ENCODE measurements at regions not wholly inside any gene's neighbourhood (a gene's known extent, or its start where the extent isn't known, plus 50 kb on each side); places are given as distances from the start of the nearest gene placed in this dataset.

DNA sequence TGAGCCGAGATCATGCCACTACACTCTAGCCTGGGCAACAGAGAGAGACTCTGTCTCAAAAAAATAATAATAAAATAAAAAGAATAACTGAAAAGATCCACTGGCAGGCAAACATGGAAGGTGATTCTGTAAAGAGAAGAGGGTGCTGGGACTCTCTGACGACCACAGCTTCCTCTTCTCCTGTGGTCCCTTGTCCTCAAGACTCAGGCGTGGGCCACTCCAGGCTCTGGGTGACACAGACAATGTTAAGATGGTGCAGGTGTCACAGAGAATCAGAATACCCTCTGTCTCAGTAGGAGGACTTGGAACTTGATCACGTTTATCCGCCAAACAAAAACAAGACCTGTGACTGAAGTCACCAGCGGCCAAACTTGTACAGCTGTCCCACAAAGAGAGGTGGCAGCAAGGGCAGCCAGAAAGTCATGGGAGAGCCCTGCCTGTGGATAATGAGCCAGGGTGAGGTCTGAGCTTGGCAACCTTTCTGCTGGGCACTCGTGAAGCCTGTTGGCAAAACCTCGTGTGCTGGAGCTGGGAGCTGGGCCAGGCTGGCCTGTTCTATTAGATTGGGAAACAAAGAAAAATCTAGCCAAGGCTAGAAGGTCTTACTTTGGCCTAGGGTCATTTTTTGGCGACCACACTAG, 76.4 kb upstream of the ITGA6 start (continued):
- TF ChIP-seq FOSL1 (IDR thresholded peaks at IDR 0.05; ENCODE audit: low read depth), result no peak
- TF ChIP-seq JUND (IDR thresholded peaks at IDR 0.05), result no peak
- TF ChIP-seq SP1 (IDR thresholded peaks at IDR 0.05; ENCODE audit: low read depth), result no peak
- no peak for TF ChIP-seq TCF7L2 (IDR thresholded peaks at IDR 0.05; ENCODE audit: borderline replicate concordance, extremely low read depth, insufficient read depth, insufficient read length)
- no peak for TF ChIP-seq POLR2AphosphoS5 (IDR thresholded peaks at IDR 0.05; ENCODE audit: low read depth, low read length)
- TF ChIP-seq EZH2 (IDR thresholded peaks at IDR 0.05), result no peak
- TF ChIP-seq, protein P1, sequence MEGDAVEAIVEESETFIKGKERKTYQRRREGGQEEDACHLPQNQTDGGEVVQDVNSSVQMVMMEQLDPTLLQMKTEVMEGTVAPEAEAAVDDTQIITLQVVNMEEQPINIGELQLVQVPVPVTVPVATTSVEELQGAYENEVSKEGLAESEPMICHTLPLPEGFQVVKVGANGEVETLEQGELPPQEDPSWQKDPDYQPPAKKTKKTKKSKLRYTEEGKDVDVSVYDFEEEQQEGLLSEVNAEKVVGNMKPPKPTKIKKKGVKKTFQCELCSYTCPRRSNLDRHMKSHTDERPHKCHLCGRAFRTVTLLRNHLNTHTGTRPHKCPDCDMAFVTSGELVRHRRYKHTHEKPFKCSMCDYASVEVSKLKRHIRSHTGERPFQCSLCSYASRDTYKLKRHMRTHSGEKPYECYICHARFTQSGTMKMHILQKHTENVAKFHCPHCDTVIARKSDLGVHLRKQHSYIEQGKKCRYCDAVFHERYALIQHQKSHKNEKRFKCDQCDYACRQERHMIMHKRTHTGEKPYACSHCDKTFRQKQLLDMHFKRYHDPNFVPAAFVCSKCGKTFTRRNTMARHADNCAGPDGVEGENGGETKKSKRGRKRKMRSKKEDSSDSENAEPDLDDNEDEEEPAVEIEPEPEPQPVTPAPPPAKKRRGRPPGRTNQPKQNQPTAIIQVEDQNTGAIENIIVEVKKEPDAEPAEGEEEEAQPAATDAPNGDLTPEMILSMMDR (IDR thresholded peaks at IDR 0.05 in 2 of 3, conservative IDR thresholded peaks at IDR 0.05 in 1 of 3; ENCODE audit: borderline replicate concordance in 1 of 3, insufficient read depth in 1 of 3, low read depth in 2 of 3, low read length in 2 of 3), result no peak

- no peaks in the 10 kb centered on the region for H3K36me3 ChIP-seq (ENCODE audit: control insufficient read depth in 1 of 2, insufficient read depth in 2 of 2, low read length in 2 of 2)
- no peak for DNase-seq (ENCODE audit: low read depth, low spot score)
- no peaks in the 10 kb centered on the region for H4K20me1 ChIP-seq (ENCODE audit: insufficient read depth)
- no TSS peak for BruUV-seq (replicated peaks)
- intact Hi-C loops (cut with micrococcal nuclease), result no loop called here
- ATAC-seq, result no peak
- ChIA-PET RAD21 (ENCODE audit: low non-redundant PET in 1 of 2, low total read pairs in 2 of 2, uncharacterized antibody in 2 of 2, unreplicated experiment in 2 of 2) (no interaction called here), CTCF (no interaction called here), POLR2A (no interaction called here)
- H3K9me2 ChIP-seq (ENCODE audit: insufficient read depth), result no peaks in the 10 kb centered on the region
- no peak overlapping the region for H2AFZ ChIP-seq (ENCODE audit: low read depth, low read length, poor library complexity, severe bottlenecking)
- H3K4me3 ChIP-seq (replicated peaks in 1 of 2; ENCODE audit: low read depth in 1 of 2, low read length in 2 of 2), result no peak overlapping the region
- H3K27ac ChIP-seq (ENCODE audit: low read depth, low read length), result no peak overlapping the region
- H3K79me2 ChIP-seq (ENCODE audit: insufficient read depth, low read length), result no peaks in the 10 kb centered on the region
- TF ChIP-seq YY1 (IDR thresholded peaks at IDR 0.05; ENCODE audit: extremely low read depth, insufficient replicate concordance, low read depth, low read length), result no peak
- TF ChIP-seq FOSL1 (IDR thresholded peaks at IDR 0.05; ENCODE audit: low read depth), result no peak
- TF ChIP-seq ELF1 (IDR thresholded peaks at IDR 0.05; ENCODE audit: borderline replicate concordance, low read depth), result no peak
- H3K4me1 ChIP-seq (ENCODE audit: control insufficient read depth in 1 of 2, insufficient read depth in 2 of 2, low read length in 2 of 2), result peaks cover 0 to 7% of the 10 kb centered on the region in 2 experiments; a peak in 2 of 4 replicates
- no peak overlapping the region for H3K4me2 ChIP-seq (ENCODE audit: low read length)
- no peaks in the 10 kb centered on the region for H3K9me3 ChIP-seq (ENCODE audit: control insufficient read depth in 1 of 2, insufficient read depth in 1 of 2, low read depth in 1 of 2, low read length in 2 of 2)
- no peaks in the 10 kb centered on the region for H3K27me3 ChIP-seq (ENCODE audit: insufficient read depth, low read length)
- no peak overlapping the region for H3K9ac ChIP-seq (ENCODE audit: low read length)
Measured at GRCh38 chr2:172351586-172351985, 75.8 kb upstream of the ITGA6 start.

All from HCT116 (cell line).